ENCODE measurements at regions not wholly inside any gene's neighbourhood (a gene's known extent, or its start where the extent isn't known, plus 50 kb on each side); places are given as distances from the start of the nearest gene placed in this dataset.

- TF ChIP-seq CTCF (conservative IDR thresholded peaks at IDR 0.05 in 1 of 2, IDR thresholded peaks at IDR 0.05 in 1 of 2; ENCODE audit: low read depth in 1 of 2, low read length in 2 of 2) (no peak), EZH2 (IDR thresholded peaks at IDR 0.05; ENCODE audit: low read length, missing control alignments) (no peak)
Measured at GRCh38 chr7:68504716-68505115, 1093.6 kb upstream of the AUTS2 start.

Measured in fibroblast of lung (primary cell).